ENCODE measurements at regions not wholly inside any gene's neighbourhood (a gene's known extent, or its start where the extent isn't known, plus 50 kb on each side); places are given as distances from the start of the nearest gene placed in this dataset.
A peak's percentile ranks its signal among the peaks of the same experiment; 100 is the strongest.

- Histone ChIP-seq H3K27ac (ENCODE audit: low read depth, low read length) (no peak overlapping the region), H3K4me1 (ENCODE audit: control insufficient read depth in 5 of 5, insufficient read depth in 5 of 5, low read length in 5 of 5) (peaks cover 7 to 39% (median 29%) of the 10 kb centered on the region in 5 donors), H3K36me3 (ENCODE audit: control insufficient read depth in 5 of 5, insufficient read depth in 5 of 5, low read length in 5 of 5) (no peaks in the 10 kb centered on the region), H3K27me3 (ENCODE audit: control insufficient read depth in 5 of 5, insufficient read depth in 4 of 5, low read length in 5 of 5) (no peaks in the 10 kb centered on the region), H3K9ac (ENCODE audit: low read length in 5 of 5) (no peak overlapping the region), H3K4me3 (ENCODE audit: low read depth in 1 of 5, low read length in 5 of 5) (no peak overlapping the region), H3K9me3 (ENCODE audit: control insufficient read depth in 5 of 5, low read length in 5 of 5) (peaks cover 0 to 2% (median 0%) of the 10 kb centered on the region in 5 donors)
Observed at GRCh38 chr17:68782789-68783188, 172.4 kb downstream of the ABCA8 start.

GRCh38 chr17:68780596-68780995 is 174.6 kb downstream of the ABCA8 start:
- Histone ChIP-seq H3K9me3 (ENCODE audit: control insufficient read depth in 5 of 5, low read length in 5 of 5) (no peaks in the 10 kb centered on the region), H3K27ac (ENCODE audit: low read depth, low read length) (no peak overlapping the region), H3K4me1 (ENCODE audit: control insufficient read depth in 5 of 5, insufficient read depth in 5 of 5, low read length in 5 of 5) (peaks cover 15 to 55% (median 50%) of the 10 kb centered on the region in 5 donors), H3K9ac (ENCODE audit: low read length in 5 of 5) (no peak overlapping the region), H3K27me3 (ENCODE audit: control insufficient read depth in 5 of 5, insufficient read depth in 4 of 5, low read length in 5 of 5) (no peaks in the 10 kb centered on the region), H3K4me3 (ENCODE audit: low read depth in 1 of 5, low read length in 5 of 5) (no peak overlapping the region), H3K36me3 (ENCODE audit: control insufficient read depth in 5 of 5, insufficient read depth in 5 of 5, low read length in 5 of 5) (no peaks in the 10 kb centered on the region)

- H3K9me3 ChIP-seq (ENCODE audit: control insufficient read depth in 5 of 5, low read length in 5 of 5), result no peaks in the 10 kb centered on the region
- H3K27me3 ChIP-seq (ENCODE audit: control insufficient read depth in 5 of 5, insufficient read depth in 4 of 5, low read length in 5 of 5), result no peaks in the 10 kb centered on the region
- no peaks in the 10 kb centered on the region for H3K36me3 ChIP-seq (ENCODE audit: control insufficient read depth in 5 of 5, insufficient read depth in 5 of 5, low read length in 5 of 5)
- peaks cover 15 to 58% (median 50%) of the 10 kb centered on the region in 5 donors for H3K4me1 ChIP-seq (ENCODE audit: control insufficient read depth in 5 of 5, insufficient read depth in 5 of 5, low read length in 5 of 5)
- no peak overlapping the region for H3K4me3 ChIP-seq (ENCODE audit: low read depth in 1 of 5, low read length in 5 of 5)
- no peak overlapping the region for H3K27ac ChIP-seq (ENCODE audit: low read depth, low read length)
- no peak overlapping the region for H3K9ac ChIP-seq (ENCODE audit: low read length in 5 of 5)
Observed at GRCh38 chr17:68778726-68779125, 176.5 kb downstream of the ABCA8 start.

DNA sequence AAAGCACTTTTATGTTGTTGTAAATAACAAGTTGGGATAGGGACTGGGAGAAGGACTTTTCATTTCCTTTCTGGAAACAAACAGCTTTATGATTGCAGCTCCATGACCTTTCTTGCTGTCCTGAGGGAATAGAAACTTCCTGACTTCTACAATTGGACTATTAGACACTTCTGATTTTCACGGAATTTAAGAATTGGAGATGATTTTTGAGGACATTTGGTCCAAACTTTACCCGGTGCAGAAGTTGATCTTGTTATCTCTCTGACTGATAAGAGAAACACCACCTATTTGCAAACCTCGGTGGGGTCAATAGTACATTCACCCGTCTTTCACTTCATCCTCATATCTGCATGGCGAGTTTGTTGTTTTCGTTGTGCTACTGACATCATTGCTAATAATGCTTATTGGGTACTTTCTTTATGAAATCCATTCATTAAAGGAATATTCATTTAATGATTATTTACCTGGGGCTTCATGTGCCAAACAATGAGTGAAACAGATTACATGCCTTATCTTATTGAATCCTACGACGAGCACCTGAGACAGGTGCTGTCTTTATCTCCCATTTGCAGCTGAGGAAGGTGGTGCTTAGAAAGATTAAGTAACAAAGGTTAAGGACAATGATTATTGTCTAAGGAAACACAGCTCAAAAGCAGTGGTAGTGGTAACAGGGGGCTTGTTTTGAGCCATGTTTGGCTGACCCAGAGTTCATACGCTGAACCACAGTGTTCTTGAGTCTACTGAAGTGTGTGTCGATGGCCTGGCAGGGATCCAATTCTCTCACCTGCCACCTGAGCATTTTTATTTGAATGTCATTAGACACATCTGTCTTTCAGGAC is 176.9 kb upstream of the FAM20A start:
- Histone ChIP-seq H3K9ac (ENCODE audit: low read length in 5 of 5) (peak overlapping the region in 2 of 5 donors; percentile 30 to 66), H3K36me3 (ENCODE audit: control insufficient read depth in 5 of 5, insufficient read depth in 5 of 5, low read length in 5 of 5) (no peaks in the 10 kb centered on the region), H3K9me3 (ENCODE audit: control insufficient read depth in 5 of 5, low read length in 5 of 5) (no peaks in the 10 kb centered on the region), H3K27me3 (ENCODE audit: control insufficient read depth in 5 of 5, insufficient read depth in 4 of 5, low read length in 5 of 5) (no peaks in the 10 kb centered on the region), H3K27ac (ENCODE audit: low read depth, low read length) (peak overlapping the region; percentile 74), H3K4me1 (ENCODE audit: control insufficient read depth in 5 of 5, insufficient read depth in 5 of 5, low read length in 5 of 5) (peaks cover 15 to 54% (median 45%) of the 10 kb centered on the region in 5 donors), H3K4me3 (ENCODE audit: low read depth in 1 of 5, low read length in 5 of 5) (peak overlapping the region in 2 of 5 donors; percentile 8 to 33)

DNA sequence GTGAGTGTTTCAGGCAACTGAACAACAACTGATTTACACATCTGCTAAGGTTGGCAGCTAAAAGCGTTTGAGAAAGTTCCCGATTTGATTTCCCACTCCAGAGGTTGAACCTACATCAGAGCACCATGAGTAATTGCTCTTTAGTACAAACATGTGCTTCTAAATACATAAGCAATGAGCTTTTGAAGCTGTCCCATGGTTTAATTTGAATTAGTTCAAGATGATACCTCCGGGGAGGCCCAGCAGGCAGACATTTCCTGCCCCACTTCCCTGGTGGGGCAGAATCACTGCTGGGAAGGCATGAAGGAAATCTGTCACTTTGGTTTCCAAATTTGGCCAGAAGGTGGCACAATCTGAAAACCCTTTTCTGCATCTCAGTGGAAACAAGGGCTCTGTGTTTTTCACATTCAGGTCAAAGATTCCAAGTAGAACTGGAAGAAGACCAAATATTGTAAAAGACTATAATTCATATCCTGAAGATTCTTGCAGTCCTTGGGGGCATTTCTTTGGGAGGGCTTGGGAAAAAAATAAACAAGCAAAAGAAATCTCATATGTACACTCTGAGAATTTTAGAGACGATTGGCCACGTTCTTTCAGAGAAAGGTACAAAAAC is 176.2 kb upstream of the FAM20A start:
- H3K4me3 ChIP-seq (ENCODE audit: low read depth in 1 of 5, low read length in 5 of 5), result peak overlapping the region in 2 of 5 donors; percentile 8 to 33

DNA sequence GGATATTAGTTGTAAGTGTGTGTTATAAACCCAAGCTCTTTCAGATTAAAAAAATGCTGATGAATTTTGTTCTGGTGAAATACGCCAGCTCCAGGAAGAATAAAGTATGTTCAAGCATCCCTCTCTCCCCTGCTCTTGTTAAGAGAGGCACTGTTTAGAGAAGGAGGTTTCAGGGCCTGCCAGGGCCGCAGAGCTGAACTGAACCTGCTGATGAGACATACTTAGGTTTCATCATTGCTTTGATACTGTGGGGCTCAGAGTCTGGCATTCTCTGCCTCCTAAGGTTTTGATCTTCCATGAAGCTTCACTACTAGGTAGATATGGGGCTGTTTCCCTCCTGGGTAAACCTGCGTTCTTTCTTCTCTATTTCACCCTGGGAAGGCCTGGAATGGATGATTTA is 175.3 kb upstream of the FAM20A start:
- Histone ChIP-seq H3K9ac (ENCODE audit: low read length in 5 of 5) (peak overlapping the region in 2 of 5 donors; percentile 44 to 66), H3K9me3 (ENCODE audit: control insufficient read depth in 5 of 5, low read length in 5 of 5) (no peaks in the 10 kb centered on the region), H3K4me1 (ENCODE audit: control insufficient read depth in 5 of 5, insufficient read depth in 5 of 5, low read length in 5 of 5) (peaks cover 19 to 60% (median 48%) of the 10 kb centered on the region in 5 donors), H3K36me3 (ENCODE audit: control insufficient read depth in 5 of 5, insufficient read depth in 5 of 5, low read length in 5 of 5) (no peaks in the 10 kb centered on the region), H3K27me3 (ENCODE audit: control insufficient read depth in 5 of 5, insufficient read depth in 4 of 5, low read length in 5 of 5) (no peaks in the 10 kb centered on the region), H3K4me3 (ENCODE audit: low read depth in 1 of 5, low read length in 5 of 5) (no peak overlapping the region), H3K27ac (ENCODE audit: low read depth, low read length) (peak overlapping the region; percentile 74)

More for the DNA sequence above, 176.2 kb upstream of the FAM20A start:
- Histone ChIP-seq H3K4me1 (ENCODE audit: control insufficient read depth in 5 of 5, insufficient read depth in 5 of 5, low read length in 5 of 5) (peaks cover 15 to 54% (median 45%) of the 10 kb centered on the region in 5 donors), H3K9ac (ENCODE audit: low read length in 5 of 5) (peak overlapping the region; percentile 30 to 66 (median 44)), H3K9me3 (ENCODE audit: control insufficient read depth in 5 of 5, low read length in 5 of 5) (no peaks in the 10 kb centered on the region), H3K27me3 (ENCODE audit: control insufficient read depth in 5 of 5, insufficient read depth in 4 of 5, low read length in 5 of 5) (no peaks in the 10 kb centered on the region), H3K36me3 (ENCODE audit: control insufficient read depth in 5 of 5, insufficient read depth in 5 of 5, low read length in 5 of 5) (no peaks in the 10 kb centered on the region), H3K27ac (ENCODE audit: low read depth, low read length) (peak overlapping the region; percentile 74)

DNA sequence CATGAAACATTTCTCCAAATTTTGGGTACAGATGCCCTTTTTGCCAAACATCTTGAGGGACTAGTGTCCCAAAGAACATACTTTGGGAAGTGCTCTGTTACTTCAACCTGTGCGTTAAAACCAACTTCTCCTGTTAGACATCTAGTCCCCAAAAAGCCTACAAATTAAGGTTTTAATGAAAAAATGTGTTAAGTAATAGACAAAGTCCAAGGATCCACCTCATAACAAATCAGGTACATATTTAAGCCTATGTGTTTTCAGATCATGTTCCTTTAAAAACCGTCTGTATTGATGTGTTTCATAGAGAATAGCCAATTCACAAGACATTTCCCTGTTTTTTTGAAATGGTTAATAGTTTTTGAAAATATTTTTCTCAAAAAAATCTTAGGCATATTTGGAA is 174.8 kb upstream of the FAM20A start:
- Histone ChIP-seq H3K4me3 (ENCODE audit: low read depth in 1 of 5, low read length in 5 of 5) (no peak overlapping the region), H3K36me3 (ENCODE audit: control insufficient read depth in 5 of 5, insufficient read depth in 5 of 5, low read length in 5 of 5) (no peaks in the 10 kb centered on the region), H3K4me1 (ENCODE audit: control insufficient read depth in 5 of 5, insufficient read depth in 5 of 5, low read length in 5 of 5) (peaks cover 19 to 60% (median 48%) of the 10 kb centered on the region in 5 donors), H3K9me3 (ENCODE audit: control insufficient read depth in 5 of 5, low read length in 5 of 5) (no peaks in the 10 kb centered on the region), H3K9ac (ENCODE audit: low read length in 5 of 5) (peak overlapping the region in 2 of 5 donors; percentile 31 to 66), H3K27ac (ENCODE audit: low read depth, low read length) (peak overlapping the region; percentile 66), H3K27me3 (ENCODE audit: control insufficient read depth in 5 of 5, insufficient read depth in 4 of 5, low read length in 5 of 5) (no peaks in the 10 kb centered on the region)

DNA sequence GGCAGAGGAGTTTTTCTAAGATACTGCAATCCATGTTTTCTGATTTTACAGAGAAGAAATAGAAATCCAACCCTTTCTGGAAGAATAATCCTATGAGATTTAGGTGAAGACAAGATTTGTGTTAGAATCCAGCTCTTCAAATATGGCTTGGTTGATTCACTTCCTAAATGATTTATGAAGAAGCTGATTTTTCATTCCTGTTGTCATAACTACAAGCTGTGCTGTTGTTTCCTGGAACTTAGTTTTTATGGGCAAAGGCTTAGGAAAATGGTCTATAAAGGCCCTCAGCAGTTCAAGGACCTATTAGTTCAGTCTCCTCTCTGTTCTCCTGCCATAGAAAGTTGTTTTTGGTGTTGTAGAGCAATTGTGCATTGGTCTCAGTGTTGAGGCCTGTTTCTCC is 174.2 kb upstream of the FAM20A start:
- Histone ChIP-seq H3K27ac (ENCODE audit: low read depth, low read length) (peak overlapping the region; percentile 66), H3K36me3 (ENCODE audit: control insufficient read depth in 5 of 5, insufficient read depth in 5 of 5, low read length in 5 of 5) (no peaks in the 10 kb centered on the region)

DNA sequence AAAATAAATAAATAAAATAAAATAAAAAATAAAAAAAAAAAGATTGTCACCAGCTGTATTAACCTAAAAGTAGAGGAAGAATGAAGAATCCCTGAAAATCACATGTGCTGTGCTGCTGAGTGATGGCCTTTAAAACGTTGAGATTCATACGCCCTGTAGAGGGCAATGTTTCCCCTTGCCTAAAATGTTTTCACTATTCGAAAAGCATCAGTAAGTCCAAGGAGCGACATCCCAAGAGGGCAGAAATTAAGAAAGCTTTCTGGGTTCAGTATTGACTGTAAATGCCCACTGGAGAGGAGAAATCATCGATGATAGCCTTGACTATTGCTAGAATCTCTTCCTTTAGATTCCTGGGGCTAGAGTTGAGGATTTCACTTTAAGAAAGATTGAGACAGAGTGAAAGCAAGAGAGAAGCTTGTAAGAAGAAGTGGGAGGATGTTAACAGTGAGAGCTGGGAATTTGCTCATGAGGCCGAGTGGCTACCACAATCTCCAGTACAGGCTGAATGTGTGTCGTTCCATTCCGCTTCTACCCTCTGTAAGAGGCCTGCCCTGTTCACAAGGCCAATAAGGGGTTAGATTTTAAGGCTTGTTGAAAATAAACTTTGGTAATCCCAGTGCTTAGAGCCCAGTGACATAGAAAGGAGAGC is 170.8 kb upstream of the FAM20A start:
- peaks cover 4 to 35% (median 25%) of the 10 kb centered on the region in 5 donors for H3K4me1 ChIP-seq (ENCODE audit: control insufficient read depth in 5 of 5, insufficient read depth in 5 of 5, low read length in 5 of 5)
- peak overlapping the region; percentile 11 to 65 (median 55) for H3K4me3 ChIP-seq (ENCODE audit: low read depth in 1 of 5, low read length in 5 of 5)
- peak overlapping the region; percentile 49 for H3K27ac ChIP-seq (ENCODE audit: low read depth, low read length)
- no peaks in the 10 kb centered on the region for H3K27me3 ChIP-seq (ENCODE audit: control insufficient read depth in 5 of 5, insufficient read depth in 4 of 5, low read length in 5 of 5)
- peak overlapping the region in 2 of 5 donors; percentile 0 to 37 for H3K9ac ChIP-seq (ENCODE audit: low read length in 5 of 5)
- H3K36me3 ChIP-seq (ENCODE audit: control insufficient read depth in 5 of 5, insufficient read depth in 5 of 5, low read length in 5 of 5), result no peaks in the 10 kb centered on the region
- H3K9me3 ChIP-seq (ENCODE audit: control insufficient read depth in 5 of 5, low read length in 5 of 5), result no peaks in the 10 kb centered on the region

More for the DNA sequence above, 174.2 kb upstream of the FAM20A start:
- Histone ChIP-seq H3K27me3 (ENCODE audit: control insufficient read depth in 5 of 5, insufficient read depth in 4 of 5, low read length in 5 of 5) (no peaks in the 10 kb centered on the region), H3K4me3 (ENCODE audit: low read depth in 1 of 5, low read length in 5 of 5) (no peak overlapping the region), H3K4me1 (ENCODE audit: control insufficient read depth in 5 of 5, insufficient read depth in 5 of 5, low read length in 5 of 5) (peaks cover 19 to 60% (median 44%) of the 10 kb centered on the region in 5 donors), H3K9ac (ENCODE audit: low read length in 5 of 5) (peak overlapping the region in 3 of 5 donors; percentile 20 to 66 (median 31)), H3K9me3 (ENCODE audit: control insufficient read depth in 5 of 5, low read length in 5 of 5) (no peaks in the 10 kb centered on the region)

Measured in subcutaneous abdominal adipose tissue (tissue), 5 donors.